Activated CD4-positive, alpha-beta T cell treated with anti-CD3 and anti-CD28 coated beads, Interleukin-2, amount 50 U/mL, for 24 hours (primary cell): ENCODE measurements at regions not wholly inside any gene's neighbourhood (a gene's known extent, or its start where the extent isn't known, plus 50 kb on each side); places are given as distances from the start of the nearest gene placed in this dataset.
"Not testable (repeated sequence)": the region's sequence is repeated elsewhere in the genome, so short reads cannot be mapped to it uniquely, and the experiment has no call there.

Experiments
- DNase-seq, 2 donors: peaks; one replicate each; pipeline ENCODE4 v3.0.0-alpha.2; 2020; ENCODE audit warnings: low read depth in 1 of 2, low spot score in 1 of 2

DNA sequence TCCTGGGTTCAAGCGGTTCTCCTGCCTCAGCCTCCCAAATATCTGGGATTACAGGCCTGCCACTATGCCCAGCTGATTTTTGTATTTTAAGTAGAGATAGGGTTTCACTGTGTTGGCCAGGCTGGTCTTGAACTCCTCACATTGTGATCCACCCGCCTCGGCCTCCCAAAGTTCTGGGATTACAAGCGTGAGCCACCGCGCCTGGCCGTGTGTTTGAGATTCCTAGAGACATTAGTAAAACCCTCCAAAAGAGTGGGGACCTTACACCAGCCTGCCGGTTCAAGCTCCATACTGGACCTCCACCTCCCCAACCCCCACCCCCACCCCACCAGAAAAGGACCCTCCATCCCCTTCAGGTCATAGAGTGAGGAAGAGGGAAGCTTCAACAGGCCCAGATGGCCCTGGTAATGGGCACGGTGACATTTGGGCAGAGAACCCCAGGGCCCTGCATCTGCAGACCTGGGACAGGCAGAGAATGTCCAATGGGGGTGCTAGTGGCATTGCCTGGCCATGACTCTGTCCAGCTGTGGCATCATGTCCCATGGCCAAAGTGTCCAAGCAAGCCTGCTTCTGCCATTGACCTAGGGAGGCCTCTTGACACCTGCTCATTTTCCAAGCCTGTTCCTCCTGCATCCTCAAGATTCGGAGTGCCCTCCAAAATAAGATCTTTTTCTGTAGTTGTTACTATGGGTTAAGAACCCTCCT lies 108.9 kb upstream of the KLF13 start:
- DNase-seq, result no peak

DNA sequence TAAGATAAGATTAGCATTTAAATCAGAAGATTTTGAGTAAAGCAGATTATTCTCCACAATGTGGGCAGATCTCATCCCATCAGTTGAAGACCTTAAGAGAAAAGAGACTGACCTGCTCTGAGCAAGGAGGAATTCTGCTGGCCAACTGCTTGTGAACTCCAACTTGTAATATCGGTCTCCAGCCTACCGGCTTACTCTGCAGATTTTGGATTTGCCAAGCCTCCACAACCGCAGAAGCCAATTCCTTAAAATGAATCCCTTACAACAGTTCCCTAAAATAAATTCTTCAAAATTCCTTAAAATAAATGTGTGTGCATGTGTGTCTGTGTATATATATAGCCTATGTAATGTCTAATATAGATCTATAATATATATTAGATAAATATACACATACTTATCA lies 107.4 kb upstream of the KLF13 start:
- DNase-seq, result no peak

- no peak for DNase-seq
Measured at GRCh38 chr15:31221936-31222515, 104.6 kb upstream of the KLF13 start.

GRCh38 chr15:31222773-31223341 lies 103.8 kb upstream of the KLF13 start:
- no peak for DNase-seq

DNA sequence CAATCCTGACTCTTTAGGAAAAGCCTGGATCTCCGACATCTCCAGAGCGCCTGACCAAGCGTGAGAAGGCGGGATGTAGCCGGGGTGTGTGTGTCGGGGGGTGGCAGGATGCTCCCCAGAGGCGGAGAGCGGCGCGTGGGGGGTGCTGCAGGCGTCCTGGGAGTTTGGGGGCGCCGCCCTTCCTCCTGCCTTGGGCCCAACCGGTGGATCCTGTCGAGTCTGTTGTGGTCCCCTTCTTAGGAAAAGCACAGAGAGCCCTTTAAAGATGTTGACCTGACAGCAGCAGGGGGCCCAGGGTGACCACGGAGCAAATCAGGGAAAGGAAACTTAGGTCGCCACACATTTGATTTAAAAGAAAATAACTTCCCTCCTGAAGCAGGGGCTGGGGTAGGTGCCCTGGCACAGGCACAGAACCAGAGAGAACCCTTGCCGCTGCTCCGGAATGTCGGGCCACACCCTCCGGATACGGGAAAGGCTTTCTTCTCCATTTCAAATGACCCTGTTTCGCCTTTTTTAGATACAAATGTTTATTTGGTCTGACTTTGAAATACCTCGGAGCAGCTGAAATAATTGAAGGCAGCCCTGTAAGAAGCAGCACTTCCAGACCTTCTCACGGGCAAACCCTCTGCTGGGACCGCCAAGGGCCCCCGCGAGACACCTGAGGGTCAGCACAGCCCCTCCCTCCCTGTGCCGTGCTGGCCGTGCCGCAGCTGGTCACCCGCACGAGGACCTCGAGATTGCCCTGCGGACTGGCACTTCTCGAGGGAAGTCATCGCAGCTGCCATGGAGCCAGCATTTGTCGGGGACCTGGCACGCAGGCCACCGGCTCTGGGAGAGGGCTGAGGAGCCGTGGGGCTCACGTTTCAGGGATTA lies 102.9 kb upstream of the KLF13 start:
- DNase-seq, result no peak

- DNase-seq, result not testable (repeated sequence)
Measured at GRCh38 chr15:31224661-31225060, 102.0 kb upstream of the KLF13 start.

DNA sequence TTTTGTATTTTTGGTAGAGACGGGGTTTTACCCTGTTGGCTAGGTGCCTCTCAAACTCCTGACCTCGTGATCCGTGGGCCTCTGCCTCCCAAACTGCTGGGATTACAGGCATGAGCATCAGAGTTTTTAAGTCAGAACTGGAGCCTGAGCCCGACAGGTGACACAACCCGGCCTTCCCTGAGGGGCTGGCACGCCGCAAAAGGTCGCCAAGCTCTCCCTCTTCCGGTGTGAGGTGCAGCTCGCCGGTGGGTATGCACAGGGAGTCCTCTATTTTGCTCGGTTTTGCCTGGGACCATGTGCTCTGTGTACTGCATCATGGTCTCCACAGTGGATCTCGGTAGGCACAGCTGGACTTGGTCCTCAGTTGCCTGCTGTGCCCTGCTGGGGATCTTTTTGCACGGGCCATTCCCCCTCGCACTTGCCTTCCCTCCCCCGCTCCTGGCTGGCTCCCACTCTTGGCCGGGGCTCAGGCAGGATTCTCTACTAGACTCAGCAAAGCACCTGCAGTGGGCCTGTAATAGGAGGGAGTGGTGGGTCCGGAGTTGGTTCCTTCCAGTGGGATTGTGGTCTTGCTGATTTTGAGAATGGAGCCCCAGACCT lies 101.2 kb upstream of the KLF13 start:
- no peak for DNase-seq

- no peak for DNase-seq
Measured at GRCh38 chr15:31226021-31226420, 100.6 kb upstream of the KLF13 start.

DNA sequence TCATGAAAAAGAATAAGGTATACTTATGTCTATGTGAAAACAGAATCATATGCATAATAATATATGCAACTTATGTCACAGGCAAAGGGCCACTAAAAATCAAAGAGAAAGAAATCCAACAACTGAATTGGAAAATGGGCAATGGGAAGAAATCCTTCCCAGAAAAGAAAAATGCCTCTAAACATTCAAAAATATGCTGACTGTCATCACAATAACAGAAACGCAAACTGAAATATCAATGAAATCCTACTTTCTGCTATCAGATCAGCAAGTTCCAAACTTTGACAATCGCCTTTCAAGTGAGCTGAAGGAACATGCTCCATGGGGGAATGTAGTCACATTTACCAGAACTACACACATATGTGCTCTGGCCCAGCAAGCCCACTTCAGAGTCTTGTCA lies 99.4 kb upstream of the KLF13 start:
- DNase-seq, result no peak

- no peak for DNase-seq
Measured at GRCh38 chr15:31228011-31228484, 98.6 kb upstream of the KLF13 start.

- no peak for DNase-seq
Measured at GRCh38 chr15:31228980-31229826, 97.4 kb upstream of the KLF13 start.

- no peak for DNase-seq
Measured at GRCh38 chr15:31230630-31231485, 95.8 kb upstream of the KLF13 start.

DNA sequence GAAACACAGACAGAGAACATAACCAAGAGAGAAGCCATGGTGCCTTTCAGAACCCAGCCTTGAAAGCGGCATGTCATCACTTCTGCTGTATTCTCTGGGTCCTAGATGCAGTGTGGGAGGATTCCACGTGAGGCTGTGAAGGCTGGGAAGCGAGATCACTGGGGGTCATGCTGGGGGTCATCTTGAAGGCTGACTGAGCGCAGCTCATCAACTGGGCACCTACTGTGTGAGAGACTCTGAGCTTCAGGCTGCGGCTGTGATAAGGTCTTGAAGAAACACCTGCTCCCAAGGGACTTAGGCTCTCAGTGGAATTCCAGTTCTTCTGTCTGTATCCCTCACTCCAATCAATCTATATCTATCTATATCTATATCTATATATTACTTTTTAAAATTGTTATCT lies 91.8 kb upstream of the KLF13 start:
- DNase-seq, result no peak

DNA sequence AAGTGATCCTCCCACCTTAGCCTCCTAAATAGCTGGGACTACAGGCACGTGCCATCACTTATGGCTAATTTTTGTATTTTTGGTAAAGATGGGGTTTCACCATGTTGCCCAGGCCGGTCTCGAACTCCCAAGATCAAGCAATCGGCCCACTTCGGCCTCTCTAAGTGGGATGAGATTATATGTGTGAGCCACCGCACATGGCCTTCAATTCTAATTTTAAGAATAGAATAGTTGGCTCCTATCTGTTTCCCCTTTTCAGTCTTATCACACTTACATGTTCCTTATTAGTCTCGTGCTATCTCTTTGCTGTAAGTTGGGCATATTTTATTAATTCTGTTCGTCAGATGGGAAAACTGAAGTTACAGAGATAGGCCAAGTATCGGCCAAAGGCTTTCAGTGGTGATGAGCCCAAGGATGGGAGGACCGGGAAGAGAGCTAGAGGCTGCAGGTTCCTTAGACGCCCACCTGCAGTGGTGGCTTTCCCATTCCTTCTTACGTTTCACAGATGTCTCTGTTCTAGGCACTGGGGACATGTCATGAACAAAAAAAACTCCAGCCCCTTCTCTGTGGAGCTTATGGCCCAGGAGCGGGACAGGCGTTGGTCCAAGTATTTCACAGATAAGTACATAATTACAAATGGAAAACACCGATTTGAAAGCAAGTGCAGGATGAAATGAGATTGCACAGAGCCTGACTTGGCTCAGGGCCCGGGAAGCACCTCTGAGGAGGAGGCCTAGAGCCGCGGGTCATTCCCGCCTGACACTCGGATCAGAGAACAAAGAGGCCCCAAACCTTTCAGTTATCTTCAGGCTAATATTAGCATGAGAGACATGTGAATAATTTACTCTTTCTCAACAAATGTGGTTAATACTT lies 91.1 kb upstream of the KLF13 start:
- DNase-seq, result no peak

GRCh38 chr15:31236184-31237042 lies 90.2 kb upstream of the KLF13 start:
- no peak for DNase-seq

DNA sequence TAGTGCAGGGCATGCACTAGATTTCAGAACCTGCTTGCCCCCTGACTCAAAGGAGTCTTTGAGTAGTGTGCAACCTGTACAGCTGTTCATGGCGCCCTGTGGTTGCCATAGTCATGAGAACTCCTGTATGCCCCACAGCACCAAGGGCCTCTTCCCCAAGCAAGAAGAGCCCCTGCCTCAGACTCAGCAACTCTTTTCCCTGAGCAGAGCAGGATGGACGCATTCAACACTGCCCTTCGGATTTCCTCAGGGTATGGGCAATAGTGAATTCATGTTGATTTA lies 89.7 kb upstream of the KLF13 start:
- DNase-seq, result no peak

- DNase-seq, result no peak
Measured at GRCh38 chr15:31238906-31239305, 87.7 kb upstream of the KLF13 start.

- DNase-seq, result no peak
Measured at GRCh38 chr15:31239409-31239808, 87.2 kb upstream of the KLF13 start.
